Activated naive CD4-positive, alpha-beta T cell treated with anti-CD3 and anti-CD28 coated beads for 36 hours (primary cell): ENCODE measurements at regions not wholly inside any gene's neighbourhood (a gene's known extent, or its start where the extent isn't known, plus 50 kb on each side); places are given as distances from the start of the nearest gene placed in this dataset.
"Not testable (repeated sequence)": the region's sequence is repeated elsewhere in the genome, so short reads cannot be mapped to it uniquely, and the experiment has no call there.

Source experiments
- CTCF ChIA-PET: fragments of 350-600 bp; sonication (Branson Sonifier 250); formaldehyde crosslinking; loops from one replicate; lab custom pipeline; 2021; ENCODE audit warnings: antibody characterized with exemption; lab: Charles Lee
- DNase-seq: peaks from one replicate; pipeline ENCODE4 v3.0.0-alpha.2; 2020
- H3K27ac Mint-ChIP-seq: one replicate; pipeline ENCODE4 v1.8.0; 2021; ENCODE audit warnings: mild to moderate bottlenecking, mixed read lengths
- H3K27me3 Mint-ChIP-seq: one replicate; pipeline ENCODE4 v1.8.0; 2021; ENCODE audit warnings: low read depth, mixed read lengths
- H3K36me3 Mint-ChIP-seq: one replicate; pipeline ENCODE4 v1.8.0; 2021; ENCODE audit warnings: low read depth, mixed read lengths
- H3K4me1 Mint-ChIP-seq: one replicate; pipeline ENCODE4 v1.8.0; 2021; ENCODE audit warnings: low read depth, mixed read lengths
- H3K4me3 Mint-ChIP-seq: one replicate; pipeline ENCODE4 v1.8.0; 2021; ENCODE audit warnings: mild to moderate bottlenecking, moderate library complexity, mixed read lengths
- H3K9me3 Mint-ChIP-seq: one replicate; pipeline ENCODE4 v1.8.0; 2021; ENCODE audit warnings: mixed read lengths
- intact Hi-C: fragments of 100-400 bp; cut with micrococcal nuclease; formaldehyde crosslinking; loops from one replicate; pipeline ENCODE4 v1.15.1; 2023

DNA sequence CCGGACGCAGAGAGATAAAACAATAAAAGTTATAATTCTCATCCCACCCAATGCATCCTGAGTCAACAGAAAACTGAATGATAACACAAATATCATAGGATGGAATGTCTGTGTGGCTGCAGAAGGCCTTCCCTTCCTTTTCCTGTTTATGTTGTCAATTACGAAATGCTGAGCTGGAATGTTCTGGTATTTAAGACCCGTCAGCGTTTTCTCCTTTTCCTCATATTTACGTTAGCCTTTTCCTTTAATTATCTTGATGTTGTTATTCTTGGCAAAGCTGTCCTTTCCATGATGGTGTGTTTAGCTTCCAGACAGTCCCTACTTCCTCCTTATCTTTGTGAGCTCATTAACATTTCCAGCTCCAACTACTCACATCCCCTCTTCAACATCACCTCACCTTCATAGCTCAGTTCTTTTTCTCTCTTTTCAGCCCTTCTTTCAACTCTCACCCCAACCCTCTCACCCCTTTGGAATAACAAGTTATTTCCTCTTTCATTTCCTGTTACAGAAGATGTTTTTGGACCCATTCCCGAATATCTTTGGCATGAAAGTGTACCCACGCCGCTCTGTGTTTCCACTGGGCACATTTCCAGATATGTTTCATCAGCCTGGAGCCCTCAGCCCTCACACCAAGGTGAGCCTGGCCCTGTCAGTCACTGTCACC, 221.6 kb downstream of the NR2F1-AS1 start:
- Mint-ChIP-seq H3K27ac (no peak overlapping the region), H3K4me3 (no peak overlapping the region), H3K9me3 (no peaks in the 10 kb centered on the region), H3K27me3 (no peaks in the 10 kb centered on the region), H3K36me3 (no peaks in the 10 kb centered on the region), H3K4me1 (no peaks in the 10 kb centered on the region)
- intact Hi-C loops: no loop called here
- CTCF ChIA-PET: no interaction called here
- no peak for DNase-seq

DNA sequence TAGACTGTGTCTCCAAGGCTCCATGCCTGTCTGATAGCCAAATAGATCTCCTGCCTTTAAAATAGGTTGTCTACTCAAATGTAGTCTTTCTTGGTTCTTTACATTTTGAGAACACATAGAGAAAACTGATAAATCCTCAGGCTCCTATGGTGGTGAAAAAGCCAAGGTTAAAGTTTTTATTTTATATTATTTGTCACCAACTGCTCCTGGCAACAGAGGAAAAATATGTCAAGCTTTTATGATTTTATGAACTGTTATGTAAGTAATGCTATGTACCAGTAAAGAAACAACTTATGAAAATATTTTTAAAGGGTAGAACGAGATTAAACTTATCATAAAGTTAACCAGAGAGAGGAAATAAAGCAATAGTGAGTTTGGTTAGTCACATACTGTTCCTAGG, 222.8 kb downstream of the NR2F1-AS1 start:
- DNase-seq: no peak
- no peaks in the 10 kb centered on the region for H3K36me3 Mint-ChIP-seq
- H3K4me3 Mint-ChIP-seq: no peak overlapping the region
- CTCF ChIA-PET: no interaction called here
- H3K4me1 Mint-ChIP-seq: no peaks in the 10 kb centered on the region
- no peaks in the 10 kb centered on the region for H3K27me3 Mint-ChIP-seq
- intact Hi-C loops: no loop called here
- H3K27ac Mint-ChIP-seq: no peak overlapping the region
- H3K9me3 Mint-ChIP-seq: no peaks in the 10 kb centered on the region

- Mint-ChIP-seq H3K27ac (no peak overlapping the region), H3K4me3 (no peak overlapping the region), H3K27me3 (no peaks in the 10 kb centered on the region), H3K36me3 (no peaks in the 10 kb centered on the region), H3K4me1 (no peaks in the 10 kb centered on the region), H3K9me3 (no peaks in the 10 kb centered on the region)
- CTCF ChIA-PET: no interaction called here
- DNase-seq: no peak
- intact Hi-C loops: no loop called here
Observed at GRCh38 chr5:93357686-93358085, 223.3 kb downstream of the NR2F1-AS1 start.

GRCh38 chr5:93355691-93356090, 225.3 kb downstream of the NR2F1-AS1 start:
- Mint-ChIP-seq H3K36me3 (no peaks in the 10 kb centered on the region), H3K27me3 (no peaks in the 10 kb centered on the region), H3K9me3 (peaks cover 2% of the 10 kb centered on the region), H3K27ac (no peak overlapping the region), H3K4me1 (no peaks in the 10 kb centered on the region), H3K4me3 (no peak overlapping the region)
- CTCF ChIA-PET: no interaction called here
- intact Hi-C loops: no loop called here
- no peak for DNase-seq

- no peaks in the 10 kb centered on the region for H3K4me1 Mint-ChIP-seq
- peaks cover 2% of the 10 kb centered on the region for H3K9me3 Mint-ChIP-seq
- H3K27me3 Mint-ChIP-seq: no peaks in the 10 kb centered on the region
- H3K27ac Mint-ChIP-seq: no peak overlapping the region
- no peak overlapping the region for H3K4me3 Mint-ChIP-seq
- DNase-seq: no peak
- H3K36me3 Mint-ChIP-seq: no peaks in the 10 kb centered on the region
- CTCF ChIA-PET: no interaction called here
- intact Hi-C loops: no loop called here
Observed at GRCh38 chr5:93352186-93352585, 228.8 kb downstream of the NR2F1-AS1 start.

GRCh38 chr5:93349613-93350012, 231.4 kb downstream of the NR2F1-AS1 start:
- Mint-ChIP-seq H3K4me3 (no peak overlapping the region), H3K36me3 (no peaks in the 10 kb centered on the region), H3K27me3 (no peaks in the 10 kb centered on the region), H3K9me3 (peaks cover 2% of the 10 kb centered on the region), H3K4me1 (no peaks in the 10 kb centered on the region), H3K27ac (no peak overlapping the region)
- DNase-seq: no peak
- CTCF ChIA-PET: no interaction called here
- intact Hi-C loops: no loop called here

DNA sequence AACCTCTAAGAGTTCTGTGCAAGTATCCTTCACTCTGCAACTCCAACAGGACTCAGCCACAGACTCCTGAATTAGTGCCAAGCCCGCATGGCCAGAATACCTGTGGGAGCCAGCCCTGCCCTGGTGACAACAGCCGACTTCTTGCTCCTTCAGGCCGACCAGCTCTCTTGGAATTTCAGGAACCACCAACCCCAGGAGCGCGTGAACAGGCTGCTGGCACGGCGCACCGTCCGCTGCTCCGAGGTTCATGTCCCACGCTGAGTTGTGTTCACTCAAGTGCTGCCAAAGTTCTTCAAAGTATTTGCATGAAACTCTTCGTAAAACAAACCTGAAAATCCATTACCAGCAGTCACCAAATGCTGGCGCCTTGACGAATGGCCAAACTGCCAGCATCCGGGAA, 232.8 kb downstream of the NR2F1-AS1 start:
- Mint-ChIP-seq H3K9me3 (peaks cover 2% of the 10 kb centered on the region), H3K27ac (no peak overlapping the region), H3K4me3 (no peak overlapping the region), H3K27me3 (no peaks in the 10 kb centered on the region), H3K4me1 (no peaks in the 10 kb centered on the region), H3K36me3 (no peaks in the 10 kb centered on the region)
- DNase-seq: no peak
- CTCF ChIA-PET: no interaction called here
- intact Hi-C loops: no loop called here

GRCh38 chr5:93346850-93347249, 234.2 kb downstream of the NR2F1-AS1 start:
- H3K4me1 Mint-ChIP-seq, H3K36me3 Mint-ChIP-seq, DNase-seq, intact Hi-C loops, H3K27me3 Mint-ChIP-seq, H3K27ac Mint-ChIP-seq, CTCF ChIA-PET, H3K4me3 Mint-ChIP-seq, H3K9me3 Mint-ChIP-seq: not testable (repeated sequence)

DNA sequence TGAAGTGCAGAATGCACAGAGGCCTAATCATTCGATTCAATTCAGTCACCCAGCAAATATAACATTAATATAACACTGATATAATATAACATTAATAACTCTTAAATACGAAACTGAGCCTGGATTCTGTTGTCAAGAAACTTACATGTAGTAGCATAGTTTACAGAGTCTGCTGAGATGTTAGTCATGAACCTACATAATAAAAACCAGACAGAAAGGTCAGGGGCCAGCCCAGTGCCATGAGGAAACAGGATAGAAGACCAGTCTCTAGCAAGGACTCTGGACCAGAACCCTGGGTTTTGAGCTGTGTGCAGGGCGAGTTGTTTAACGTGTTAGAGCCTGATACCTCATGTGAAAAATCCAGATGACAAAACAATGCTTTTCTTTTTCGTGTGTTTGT, 234.7 kb downstream of the NR2F1-AS1 start:
- no peak for DNase-seq
- Mint-ChIP-seq H3K4me1 (no peaks in the 10 kb centered on the region), H3K36me3 (no peaks in the 10 kb centered on the region), H3K4me3 (no peak overlapping the region), H3K27ac (no peak overlapping the region), H3K27me3 (no peaks in the 10 kb centered on the region), H3K9me3 (no peaks in the 10 kb centered on the region)
- intact Hi-C loops: no loop called here
- CTCF ChIA-PET: no interaction called here

GRCh38 chr5:93343570-93343969, 237.4 kb downstream of the NR2F1-AS1 start:
- H3K27me3 Mint-ChIP-seq: no peaks in the 10 kb centered on the region
- intact Hi-C loops: no loop called here
- no peaks in the 10 kb centered on the region for H3K36me3 Mint-ChIP-seq
- no peaks in the 10 kb centered on the region for H3K4me1 Mint-ChIP-seq
- no peak for DNase-seq
- H3K9me3 Mint-ChIP-seq: peaks cover 7% of the 10 kb centered on the region
- H3K4me3 Mint-ChIP-seq: no peak overlapping the region
- CTCF ChIA-PET: no interaction called here
- no peak overlapping the region for H3K27ac Mint-ChIP-seq

DNA sequence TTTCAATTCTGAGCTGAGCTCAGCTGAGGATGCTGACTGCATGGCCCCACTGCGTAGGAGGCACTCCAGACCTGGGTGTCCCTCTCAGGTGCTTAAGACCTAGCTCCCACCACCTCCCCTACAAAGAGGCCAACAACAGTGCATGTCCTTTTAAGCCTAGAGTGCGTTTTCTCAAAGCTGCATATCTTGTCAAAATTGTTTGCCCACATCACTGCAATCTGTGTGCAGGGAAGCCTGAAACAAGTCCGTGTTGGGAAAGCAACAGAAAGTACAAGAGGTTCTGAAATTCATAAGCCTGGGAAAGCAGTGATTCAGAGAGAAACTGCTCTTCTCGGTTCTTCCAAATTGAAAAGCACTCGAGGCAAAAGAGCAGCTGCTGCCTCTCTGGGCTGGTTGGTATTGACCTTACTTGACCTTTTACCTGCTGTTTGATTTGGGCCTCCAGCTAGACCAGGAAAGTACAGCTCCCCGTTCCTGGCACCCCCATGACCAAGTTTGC, 238.4 kb downstream of the NR2F1-AS1 start:
- no peak overlapping the region for H3K4me3 Mint-ChIP-seq
- H3K4me1 Mint-ChIP-seq: no peaks in the 10 kb centered on the region
- intact Hi-C loops: no loop called here
- CTCF ChIA-PET: no interaction called here
- no peak for DNase-seq
- peaks cover 7% of the 10 kb centered on the region for H3K9me3 Mint-ChIP-seq
- H3K27me3 Mint-ChIP-seq: no peaks in the 10 kb centered on the region
- no peaks in the 10 kb centered on the region for H3K36me3 Mint-ChIP-seq
- H3K27ac Mint-ChIP-seq: no peak overlapping the region

DNA sequence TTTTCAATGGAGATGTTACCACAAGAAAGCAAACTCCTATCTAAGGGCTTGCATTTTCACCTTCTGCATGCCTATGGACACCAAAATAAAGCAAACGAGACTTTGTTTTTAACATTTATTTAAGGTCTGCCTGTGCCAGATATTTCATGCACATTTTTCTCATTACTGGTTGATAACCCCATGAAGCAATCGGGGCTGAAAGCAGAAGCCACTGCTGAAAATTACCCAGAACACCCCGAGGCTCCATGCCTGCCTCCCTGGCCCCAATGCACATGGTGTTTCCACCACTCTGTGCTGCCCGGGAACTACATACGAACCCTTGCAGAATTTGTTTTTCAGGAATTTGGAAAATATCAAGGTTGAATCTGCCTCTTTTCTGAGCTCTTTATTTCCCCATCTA, 240.1 kb downstream of the NR2F1-AS1 start:
- CTCF ChIA-PET: no interaction called here
- Mint-ChIP-seq H3K36me3 (no peaks in the 10 kb centered on the region), H3K4me3 (no peak overlapping the region), H3K4me1 (no peaks in the 10 kb centered on the region), H3K27me3 (no peaks in the 10 kb centered on the region), H3K27ac (no peak overlapping the region), H3K9me3 (peaks cover 9% of the 10 kb centered on the region)
- intact Hi-C loops: no loop called here
- DNase-seq: no peak

- no peaks in the 10 kb centered on the region for H3K36me3 Mint-ChIP-seq
- CTCF ChIA-PET: no interaction called here
- no peak overlapping the region for H3K27ac Mint-ChIP-seq
- H3K4me3 Mint-ChIP-seq: no peak overlapping the region
- DNase-seq: no peak
- intact Hi-C loops: no loop called here
- H3K9me3 Mint-ChIP-seq: peaks cover 9% of the 10 kb centered on the region
- H3K27me3 Mint-ChIP-seq: no peaks in the 10 kb centered on the region
- no peaks in the 10 kb centered on the region for H3K4me1 Mint-ChIP-seq
Observed at GRCh38 chr5:93337138-93337537, 243.9 kb downstream of the NR2F1-AS1 start.
